Hippocampal formation (tissue), 2 donors: ENCODE measurements at regions not wholly inside any gene's neighbourhood (a gene's known extent, or its start where the extent isn't known, plus 50 kb on each side); places are given as distances from the start of the nearest gene placed in this dataset.

Source experiments
- DNase-seq, 2 donors: peaks; one replicate each; lab custom pipeline; 2025; lab: John Stamatoyannopoulos, UW

GRCh38 chr2:181188605-181189004, 208.2 kb downstream of the UBE2E3 start:
- DNase-seq, result no peak

DNA sequence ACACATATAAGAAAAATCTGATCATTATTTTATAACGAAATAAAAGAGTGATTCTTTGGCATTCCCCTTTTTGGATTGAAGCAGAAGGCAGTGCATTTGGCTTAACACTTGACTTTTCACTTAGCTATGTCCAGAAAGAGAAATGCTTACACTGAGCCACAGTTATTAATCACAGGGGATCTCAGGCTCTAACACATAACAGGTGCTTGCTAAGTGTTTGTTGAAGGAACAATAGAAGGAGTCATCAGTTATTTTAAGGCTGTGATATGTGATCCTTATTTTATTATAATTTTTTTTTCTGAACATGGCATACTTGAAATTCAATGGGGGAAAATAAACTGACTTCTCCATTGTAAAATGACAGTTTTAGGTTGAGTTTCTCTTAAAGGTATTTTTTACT, 209.5 kb downstream of the UBE2E3 start:
- DNase-seq, result no peak

DNA sequence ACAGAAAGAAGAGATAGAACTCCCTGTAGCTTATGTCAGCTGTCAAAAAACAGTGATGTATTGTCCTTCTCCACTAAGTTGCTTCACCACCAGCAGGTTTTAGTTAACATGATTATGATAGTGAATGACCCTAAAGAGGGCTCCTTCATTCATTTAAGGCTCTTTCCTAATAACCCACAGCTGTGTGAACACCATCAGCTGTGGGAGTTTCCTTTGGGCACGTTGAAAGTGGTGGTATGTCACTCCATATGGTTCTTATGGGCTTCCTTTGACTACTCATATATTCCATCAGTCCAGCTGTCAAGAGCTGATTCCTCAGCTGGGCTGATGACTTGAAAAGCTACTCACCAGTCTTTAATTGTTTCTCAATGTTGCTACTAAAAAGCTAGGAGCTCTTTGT, 210.3 kb downstream of the UBE2E3 start:
- DNase-seq, result no peak

DNA sequence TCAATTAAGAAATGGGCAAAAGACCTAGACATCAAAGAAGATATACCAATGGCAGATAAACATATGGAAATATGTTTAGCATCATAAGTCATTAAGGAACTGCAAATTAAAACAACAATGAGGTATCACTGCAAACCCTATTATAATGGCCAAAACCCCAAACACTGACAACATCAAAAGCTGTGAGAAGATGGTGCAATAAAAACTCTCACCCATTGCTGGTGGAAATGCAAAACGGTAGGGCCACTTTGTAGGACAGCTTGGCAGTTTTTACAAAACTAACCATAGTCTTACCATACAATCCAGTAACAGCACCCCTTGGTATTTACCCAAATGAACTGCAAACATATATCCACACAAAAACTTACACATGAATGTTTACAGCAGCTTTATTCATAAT, 213.1 kb downstream of the UBE2E3 start:
- DNase-seq, result no peak

DNA sequence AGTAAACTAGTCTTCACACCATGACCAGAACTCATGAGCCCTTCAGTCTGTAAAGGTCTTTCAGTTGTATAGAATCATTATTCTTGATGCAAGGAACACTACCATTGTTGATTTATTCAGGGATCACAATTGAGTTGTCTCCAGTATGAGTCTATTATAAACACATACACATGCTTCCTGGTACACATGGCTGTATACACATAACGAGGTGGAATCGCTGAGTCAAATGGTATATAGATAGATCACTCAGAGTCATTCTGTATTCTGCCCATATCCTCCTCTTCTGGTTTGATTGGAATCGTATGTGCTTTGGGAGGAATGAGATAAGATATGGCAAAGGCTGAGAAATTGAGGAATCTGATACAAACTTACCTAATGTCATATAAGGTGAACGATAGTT, 216.0 kb downstream of the UBE2E3 start:
- no peak for DNase-seq

GRCh38 chr2:181197140-181197760, 216.8 kb downstream of the UBE2E3 start:
- no peak for DNase-seq

DNA sequence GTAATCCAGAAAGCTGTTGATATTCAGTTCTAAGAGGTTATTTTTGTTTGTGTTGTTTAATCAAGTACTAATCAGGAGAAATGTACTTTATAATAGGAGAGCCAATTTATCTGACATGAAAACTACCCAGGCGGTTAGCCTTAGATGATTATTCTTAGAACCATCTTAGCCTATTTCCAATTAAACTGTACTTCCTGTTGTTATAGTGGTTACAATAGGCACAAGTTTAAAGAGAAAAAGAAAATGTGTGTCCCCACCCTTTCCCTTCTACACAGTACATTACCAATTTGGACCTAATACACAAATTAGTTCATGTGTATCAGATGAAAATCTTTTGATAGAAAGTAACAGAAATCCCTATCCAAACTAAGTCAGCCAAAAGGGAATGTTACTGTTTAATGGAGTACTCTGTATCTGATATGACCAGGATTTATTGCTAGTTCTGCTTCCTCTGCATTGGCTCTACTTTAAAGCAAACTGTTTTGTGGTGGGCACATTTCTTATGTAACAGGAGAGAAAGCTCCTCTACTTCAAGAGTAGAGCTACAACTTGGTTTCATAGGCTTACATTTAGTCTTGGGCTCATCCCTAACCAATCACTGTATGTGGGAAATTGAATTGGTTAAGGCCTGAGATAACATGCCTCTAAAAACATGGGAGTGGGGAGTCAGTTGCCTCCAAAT, 217.9 kb downstream of the UBE2E3 start:
- no peak for DNase-seq

- no peak for DNase-seq
These were observed 223.0 kb downstream of the UBE2E3 start for GRCh38 chr2:181203412-181203811.

DNA sequence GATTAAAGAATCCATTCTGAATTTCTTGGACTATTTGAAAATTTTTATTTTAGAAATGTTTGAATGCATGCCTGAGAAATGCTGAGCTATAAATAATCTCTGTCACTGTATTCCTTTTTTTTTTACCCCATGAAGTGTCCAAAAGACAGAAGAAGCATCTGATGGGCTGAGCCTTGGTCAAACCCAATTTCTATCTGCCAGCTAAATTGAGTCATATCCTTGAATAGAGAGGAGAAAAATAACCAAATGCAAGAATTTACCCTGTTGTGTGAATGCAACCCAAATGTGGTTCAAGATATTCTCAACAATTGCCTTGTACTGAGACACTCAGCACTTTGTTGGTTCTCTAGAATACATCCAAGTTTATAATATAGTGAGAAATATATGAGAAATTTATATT, 223.5 kb downstream of the UBE2E3 start:
- no peak for DNase-seq

DNA sequence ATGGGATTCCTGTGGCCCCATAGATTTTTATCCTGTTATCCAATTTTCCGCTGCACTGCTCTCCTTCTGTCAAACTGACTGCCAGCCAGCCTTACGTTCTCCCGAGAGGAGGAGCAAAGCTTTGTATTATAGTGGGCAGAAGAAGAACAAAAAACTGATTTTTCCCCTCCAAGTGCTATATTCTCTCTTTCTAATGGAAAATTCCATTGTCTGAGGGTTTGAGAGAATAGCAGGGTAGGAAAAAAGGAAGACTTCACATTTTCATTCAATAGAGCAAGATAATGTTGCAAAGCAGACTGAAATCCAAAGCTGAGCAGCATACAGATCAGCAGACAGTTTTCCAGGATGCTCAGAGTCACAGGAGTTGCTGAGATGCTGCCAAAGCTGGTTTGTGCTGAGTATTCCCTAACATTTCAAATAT, 238.0 kb downstream of the UBE2E3 start:
- DNase-seq, result no peak

DNA sequence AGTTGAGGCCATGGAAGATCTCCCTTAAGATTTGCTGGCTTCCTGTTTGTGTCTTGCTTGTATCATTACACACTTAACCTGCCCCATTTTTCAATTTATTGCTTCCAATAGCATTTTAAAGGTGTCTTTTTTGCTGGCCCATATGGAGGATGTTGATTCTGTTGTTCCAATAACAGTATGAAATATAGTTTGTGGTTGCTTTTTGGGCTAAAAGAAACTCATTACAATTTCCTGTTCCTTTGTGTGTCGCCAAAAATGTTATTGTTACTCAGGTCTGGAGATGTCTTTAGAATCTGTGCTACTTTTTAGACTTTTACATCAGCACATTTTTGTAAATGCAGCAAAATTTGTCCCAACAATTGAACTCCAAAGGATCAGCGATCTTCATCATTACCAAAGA, 234.0 kb upstream of the ITGA4 start:
- DNase-seq, result no peak

DNA sequence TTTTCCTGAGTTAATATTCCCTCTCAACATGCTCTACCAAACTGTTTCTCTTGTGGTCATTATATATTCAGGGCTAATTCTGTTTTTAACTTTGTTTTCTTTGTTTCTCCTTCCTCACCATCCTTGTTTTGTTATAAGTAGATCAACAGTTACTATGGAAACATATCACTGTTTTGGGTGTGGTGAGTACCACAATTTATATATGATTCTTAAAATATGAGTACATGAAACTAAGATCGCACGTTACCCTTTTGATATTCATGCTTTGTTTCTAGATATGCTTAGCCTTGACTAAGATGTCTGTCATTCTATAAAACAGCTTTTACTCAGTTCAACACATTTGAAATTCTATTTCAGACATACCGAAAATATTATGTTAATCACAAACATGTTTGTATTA, 232.3 kb upstream of the ITGA4 start:
- no peak for DNase-seq

DNA sequence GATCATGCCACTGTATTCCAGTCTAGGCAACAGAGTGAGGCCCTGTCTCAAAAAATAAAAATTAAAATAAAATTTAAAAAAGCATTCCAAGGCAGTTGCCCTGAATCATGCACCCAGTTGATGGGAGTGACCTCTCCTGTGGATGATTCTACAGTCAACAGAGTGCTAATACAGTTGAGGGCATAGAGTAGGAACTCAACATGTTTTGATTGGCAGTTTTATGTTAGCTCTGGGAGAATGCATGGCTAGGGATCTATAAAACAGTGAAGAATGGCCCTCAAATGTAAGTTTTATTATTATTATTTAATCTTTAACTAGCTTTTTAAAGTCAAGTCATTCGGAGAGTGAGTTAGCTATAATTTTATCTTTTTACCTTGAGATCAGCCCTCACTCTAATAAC, 228.5 kb upstream of the ITGA4 start:
- no peak for DNase-seq

- DNase-seq, result no peak
These were observed 226.0 kb upstream of the ITGA4 start for GRCh38 chr2:181231151-181231550.

DNA sequence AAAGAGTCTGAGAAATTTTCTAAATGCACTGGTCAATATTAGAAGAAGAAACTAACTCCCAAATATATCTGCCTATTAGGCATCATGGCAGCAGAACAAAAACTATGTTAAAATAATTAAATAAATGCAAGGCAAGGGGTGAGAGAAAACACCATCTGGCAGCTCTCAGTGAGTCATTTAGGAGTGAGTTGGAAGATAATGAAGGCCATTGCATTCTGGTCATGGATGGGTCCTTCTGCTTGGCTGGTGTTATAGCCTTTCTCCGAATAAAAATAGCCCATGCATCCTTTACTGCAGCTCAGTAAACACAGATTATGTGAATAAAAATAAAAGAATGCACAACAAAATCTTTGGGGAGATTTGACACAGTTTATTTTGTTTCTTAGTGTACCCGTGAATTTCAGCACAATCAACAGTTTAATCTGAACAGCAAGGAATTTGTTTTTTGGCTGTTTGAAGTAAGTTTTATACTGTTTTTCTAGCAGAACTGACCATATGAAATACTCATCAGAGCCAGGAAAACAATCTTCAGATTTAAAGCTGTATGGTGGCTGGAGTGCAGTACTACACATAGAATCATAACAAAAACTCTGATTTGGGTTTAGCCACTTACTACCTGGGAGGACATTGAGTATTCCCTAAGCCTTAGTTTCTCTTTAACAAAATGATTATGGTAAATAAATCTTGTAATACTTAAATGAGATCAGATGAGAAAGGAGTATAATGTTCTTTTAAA, 225.1 kb upstream of the ITGA4 start:
- DNase-seq, result peak in 1 of 2 donors; percentile 1

DNA sequence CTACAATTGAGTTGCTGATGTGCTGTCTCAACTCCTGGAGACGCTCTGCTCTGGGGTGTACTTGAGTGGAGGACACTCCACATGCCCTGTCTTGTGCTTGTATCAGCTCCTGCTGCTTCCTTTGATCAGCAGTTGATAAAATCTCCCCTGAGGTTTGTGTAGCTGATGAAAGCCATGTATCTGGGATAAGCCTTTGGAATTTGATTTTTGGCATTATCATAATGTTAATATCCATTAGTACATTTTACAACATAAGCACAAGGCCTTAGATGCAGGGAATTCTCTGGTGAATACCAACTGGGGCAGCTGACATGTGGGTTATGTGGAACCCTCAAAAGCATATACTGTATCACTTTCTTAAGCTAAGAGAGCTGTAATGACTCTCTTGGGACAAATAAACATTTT, 222.7 kb upstream of the ITGA4 start:
- no peak for DNase-seq

GRCh38 chr2:181235011-181235410, 222.2 kb upstream of the ITGA4 start:
- DNase-seq, result no peak

GRCh38 chr2:181235683-181236459, 221.3 kb upstream of the ITGA4 start:
- no peak for DNase-seq

DNA sequence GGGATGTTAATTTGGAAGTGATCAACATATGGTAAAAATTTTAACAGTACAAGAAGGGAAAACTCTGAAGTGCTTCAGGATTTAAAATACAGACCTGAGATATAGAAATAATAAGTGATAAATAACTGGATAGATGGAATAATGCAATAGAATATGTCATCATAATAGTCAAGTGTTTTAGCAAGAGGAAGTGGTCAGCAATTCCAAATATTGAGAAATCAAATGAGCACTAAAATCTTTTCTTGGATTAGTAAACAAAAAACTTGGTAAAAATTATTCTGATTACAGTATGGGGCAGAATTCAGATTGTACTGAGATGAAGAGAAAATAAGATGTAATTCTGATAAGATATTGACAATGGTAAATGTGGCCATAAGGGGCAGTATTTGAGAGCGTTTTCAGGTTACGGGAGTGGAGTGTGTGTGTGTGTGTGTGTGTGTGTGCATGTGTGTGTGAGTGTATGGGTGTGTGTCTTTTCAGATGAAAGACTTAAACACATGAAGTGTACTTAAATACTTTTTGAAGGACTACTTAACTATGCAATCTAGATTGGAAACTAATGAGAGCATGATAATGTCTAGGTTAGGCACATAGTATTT, 217.9 kb upstream of the ITGA4 start:
- DNase-seq, result no peak

DNA sequence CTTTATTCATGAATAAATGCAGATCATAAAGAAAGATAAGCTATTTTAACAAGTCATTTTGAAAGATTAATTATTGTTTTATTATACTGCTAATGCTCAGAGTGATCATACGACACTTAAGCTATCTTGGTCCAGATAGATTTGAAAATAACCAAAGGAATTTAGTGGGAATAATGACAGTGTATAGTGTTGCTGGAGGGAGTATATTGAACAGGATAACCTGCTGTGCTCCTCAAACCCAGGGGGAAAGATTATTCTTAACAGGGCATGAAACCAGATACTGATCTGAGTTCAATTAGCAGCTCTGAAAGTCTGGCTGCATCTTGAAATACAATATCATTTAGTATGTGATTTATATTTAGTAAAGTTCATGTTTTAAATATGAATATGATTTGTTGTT, 216.3 kb upstream of the ITGA4 start:
- no peak for DNase-seq

DNA sequence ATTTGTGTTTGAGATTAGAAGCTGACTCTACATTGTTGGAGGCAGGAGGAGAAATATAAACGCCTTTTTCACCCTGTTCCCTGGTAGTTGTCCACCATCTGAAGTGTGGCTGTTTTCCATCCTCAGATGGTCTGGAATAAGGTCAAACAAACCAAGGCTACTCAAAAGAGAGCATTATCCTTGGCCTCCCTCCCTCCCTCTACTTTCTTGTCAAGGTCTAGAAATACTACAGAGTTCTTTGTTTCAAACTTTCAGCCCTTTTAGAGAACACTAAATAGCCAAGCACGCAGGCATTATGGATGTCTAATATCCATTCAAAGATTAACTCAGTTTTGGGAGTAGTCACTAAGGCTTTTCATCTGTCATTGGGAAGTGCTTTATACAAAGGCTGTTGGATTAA, 215.8 kb upstream of the ITGA4 start:
- no peak for DNase-seq

GRCh38 chr2:181241797-181242196, 215.4 kb upstream of the ITGA4 start:
- DNase-seq, result no peak
